HepG2 (cell line): ENCODE measurements at regions not wholly inside any gene's neighbourhood (a gene's known extent, or its start where the extent isn't known, plus 50 kb on each side); places are given as distances from the start of the nearest gene placed in this dataset.

ENCODE experiments used
- ATAC-seq: fragments of 200-7000 bp; cut with Tn5 transposase; 3 replicates; pipeline ENCODE4 v1.9.1; 2020; ENCODE audit warnings: mild to moderate bottlenecking, moderate library complexity
- BruUV-seq: library from RNA; stranded (reverse); fragments of 400-500 nt; replicated peaks from 2 replicates; lab custom pipeline; 2021; lab: Mats Ljungman, UMichigan
- CTCF ChIA-PET: fragments of 300-600 bp; formaldehyde crosslinking; extraction: SDS; loops from one replicate; lab custom pipeline; 2021; ENCODE audit warnings: low total read pairs, inconsistent platforms, low intra/inter-chr PET ratio; lab: Yijun Ruan, JAX
- POLR2A ChIA-PET: fragments of 350-600 bp; sonication (Branson Sonifier 250); formaldehyde crosslinking; loops from one replicate; lab custom pipeline; 2020; ENCODE audit warnings: antibody characterized with exemption, inconsistent platforms; lab: Yijun Ruan, JAX
- DNase-seq: peaks from one replicate; pipeline ENCODE4 v3.0.0-alpha.2; 2015; ENCODE audit warnings: low spot score
- FAIRE-seq: peaks from 3 replicates; lab custom pipeline; 2011; peaks lifted over from hg19 to GRCh38; lab: Jason Lieb, UNC
- H2AFZ ChIP-seq: one replicate; pipeline ENCODE4 v1.6.1; 2011; ENCODE audit warnings: low read length, inconsistent platforms
- H3K27ac ChIP-seq: fragments of 300-600 bp; 3 replicates; pipeline ENCODE4 v1.8.0; 2011; ENCODE audit warnings: mixed run types, mild to moderate bottlenecking, mixed read lengths, low read length, inconsistent platforms; ENCODE audit not compliant: insufficient read depth; ENCODE audit errors: extremely low read length
- H3K27me3 ChIP-seq, 2 experiments: fragments of 200-600 bp in 1 of 2; 2 replicates in 1 of 2; 3 replicates in 1 of 2; pipeline versions ENCODE4 v1.6.0 to v1.8.0; 2011; ENCODE audit warnings: low read length in 2 of 2, mild to moderate bottlenecking in 2 of 2, moderate library complexity in 2 of 2, inconsistent platforms in 1 of 2; ENCODE audit not compliant: insufficient read depth in 2 of 2, control insufficient read depth in 1 of 2
- H3K36me3 ChIP-seq, 2 experiments: fragments of 200-600 bp in 1 of 2; replicated peaks in 1 of 2; 2 replicates in 1 of 2; 3 replicates in 1 of 2; pipeline versions ENCODE4 v1.5.1 to v1.8.0; 2011; ENCODE audit warnings: low read length in 2 of 2, inconsistent platforms in 1 of 2; ENCODE audit not compliant: insufficient read depth in 2 of 2, control insufficient read depth in 1 of 2
- H3K4me1 ChIP-seq: 2 replicates; pipeline ENCODE4 v1.5.1; 2012; ENCODE audit warnings: low read length, inconsistent platforms; ENCODE audit not compliant: insufficient read depth
- H3K4me2 ChIP-seq: 2 replicates; pipeline ENCODE4 v1.6.0; 2011; ENCODE audit warnings: low read depth, low read length, inconsistent platforms
- H3K4me3 ChIP-seq, 3 experiments: fragments of 200-600 bp in 1 of 3; sonication (generic), shearing (Covaris generic) in 1 of 3; replicated peaks in 1 of 3; 2 replicates each; pipeline ENCODE4 v1.5.1; 2011 to 2016; ENCODE audit warnings: low read length in 3 of 3, inconsistent platforms in 2 of 3, low read depth in 2 of 3, mild to moderate bottlenecking in 2 of 3, control low read depth in 1 of 3, mixed read lengths in 1 of 3; ENCODE audit not compliant: insufficient read depth in 1 of 3
- H3K79me2 ChIP-seq: one replicate; pipeline ENCODE4 v1.6.1; 2011; ENCODE audit warnings: low read length, inconsistent platforms; ENCODE audit not compliant: insufficient read depth
- H3K9ac ChIP-seq: 2 replicates; pipeline ENCODE4 v1.6.0; 2011; ENCODE audit warnings: mild to moderate bottlenecking, low read depth, low read length, inconsistent platforms; ENCODE audit not compliant: insufficient read depth
- H3K9me3 ChIP-seq: 2 replicates; pipeline ENCODE4 v1.5.1; 2012; ENCODE audit warnings: mild to moderate bottlenecking, low read length
- H4K20me1 ChIP-seq: 2 replicates; pipeline ENCODE4 v1.6.0; 2011; ENCODE audit warnings: inconsistent platforms, mild to moderate bottlenecking, low read length, moderate library complexity; ENCODE audit not compliant: insufficient read depth
- ZNF12 ChIP-seq: sonication (generic); formaldehyde crosslinking; IDR thresholded peaks from 2 replicates; pipeline ENCODE4 v1.5.0; 2020; ENCODE audit warnings: missing genetic modification reagents
- ZNF337 ChIP-seq: sonication (generic); formaldehyde crosslinking; IDR thresholded peaks from 2 replicates; pipeline ENCODE4 v1.5.1; 2020; ENCODE audit warnings: missing genetic modification reagents, low read depth, mild to moderate bottlenecking, borderline replicate concordance
- WGBS: methylation state at CpG from one replicate; pipeline ENCODE4 v1.1.6; 2017; ENCODE audit warnings: low lambda C conversion rate; 5-methylcytosine and 5-hydroxymethylcytosine counted together
- in situ Hi-C: cut with HindIII; loops from 2 replicates; pipeline ENCODE4 v1.10.0; 2017; ENCODE audit warnings: low pct_unique_long_range_greater_than_20kb; ENCODE audit not compliant: extremely low pct_ligation_motif_present
- intact Hi-C: fragments of 100-400 bp; cut with micrococcal nuclease; formaldehyde crosslinking; loops from one replicate; pipeline ENCODE4 v1.10.0; 2022; ENCODE audit not compliant: unreplicated experiment
- TF ChIP-seq, protein P1 (sequence below): sonication (generic); formaldehyde crosslinking; IDR thresholded peaks from 2 replicates; pipeline ENCODE4 v1.5.1; 2020; ENCODE audit warnings: missing genetic modification reagents, mild to moderate bottlenecking, borderline replicate concordance
- TF ChIP-seq, protein P2 (sequence below): sonication (generic); formaldehyde crosslinking; IDR thresholded peaks from 2 replicates; pipeline ENCODE4 v1.5.0; 2020; ENCODE audit warnings: mild to moderate bottlenecking, missing genetic modification reagents, borderline replicate concordance

DNA sequence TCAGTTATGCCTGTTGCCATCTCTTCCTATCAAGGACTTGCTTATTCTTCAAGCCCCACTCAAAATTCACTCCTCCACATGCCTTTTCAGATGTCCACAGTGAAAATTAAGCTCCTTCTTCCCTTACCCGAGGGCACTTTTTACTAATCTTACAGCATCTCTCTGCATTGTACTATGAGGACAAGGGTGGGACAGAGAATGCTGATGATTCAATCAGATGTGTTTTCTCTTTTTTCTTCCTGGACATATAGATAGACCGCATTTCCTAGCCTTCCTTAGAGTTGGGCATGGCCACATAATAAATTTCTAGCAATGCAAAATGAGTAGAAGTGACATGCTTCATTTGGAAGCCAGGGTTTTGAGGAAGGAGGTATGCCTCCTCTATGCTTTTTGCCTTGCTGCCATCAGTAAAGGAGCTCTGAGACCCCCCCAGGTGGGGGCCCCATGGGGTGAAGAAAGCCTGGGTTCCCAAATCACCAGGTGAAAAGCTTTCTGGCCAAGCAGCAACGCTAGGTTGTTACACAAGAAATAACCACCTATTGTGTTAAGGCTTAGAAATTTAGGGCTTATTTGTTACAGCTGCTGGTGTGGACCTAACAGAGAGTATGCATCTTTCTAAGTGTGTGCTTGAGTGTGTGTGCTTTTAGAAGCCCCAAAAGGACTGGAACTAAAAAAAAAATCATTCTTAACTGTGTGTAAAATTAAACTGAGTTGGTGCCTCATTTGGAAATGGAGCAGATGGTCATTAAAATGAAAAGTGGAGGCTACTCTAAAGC lies 424.5 kb downstream of the STK39 start (continued):
- TF ChIP-seq, protein P1, sequence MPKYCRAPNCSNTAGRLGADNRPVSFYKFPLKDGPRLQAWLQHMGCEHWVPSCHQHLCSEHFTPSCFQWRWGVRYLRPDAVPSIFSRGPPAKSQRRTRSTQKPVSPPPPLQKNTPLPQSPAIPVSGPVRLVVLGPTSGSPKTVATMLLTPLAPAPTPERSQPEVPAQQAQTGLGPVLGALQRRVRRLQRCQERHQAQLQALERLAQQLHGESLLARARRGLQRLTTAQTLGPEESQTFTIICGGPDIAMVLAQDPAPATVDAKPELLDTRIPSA (CRISPR knock-in tag) = no peak
- no peak for TF ChIP-seq ZNF337 (CRISPR knock-in tag)

DNA sequence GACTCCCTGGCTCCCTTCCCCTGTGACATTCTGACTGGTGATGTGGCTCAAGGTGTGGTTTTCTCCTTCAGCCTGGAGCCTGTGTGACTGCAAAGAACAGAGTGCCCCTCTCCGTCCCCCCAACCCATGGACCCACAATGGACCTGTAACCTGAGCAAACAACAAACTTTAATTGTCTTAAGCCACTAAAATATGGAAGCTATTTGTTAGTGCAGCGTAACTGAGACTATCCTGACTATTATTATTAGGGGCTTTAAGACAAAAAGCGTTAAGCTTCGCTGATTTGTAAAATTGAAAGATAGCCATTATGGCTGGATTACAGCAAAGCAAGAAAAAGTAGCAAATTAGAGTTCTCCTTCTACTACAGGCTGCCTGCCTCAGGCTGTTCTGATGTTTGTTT lies 426.9 kb downstream of the STK39 start:
- Histone ChIP-seq H3K4me2 (no peak overlapping the region), H3K4me1 (peaks cover 33% of the 10 kb centered on the region), H3K36me3 (no peaks in the 10 kb centered on the region), H3K27ac (no peak overlapping the region), H4K20me1 (no peaks in the 10 kb centered on the region), H3K9me3 (no peaks in the 10 kb centered on the region), H2AFZ (no peak overlapping the region), H3K27me3 (no peaks in the 10 kb centered on the region), H3K79me2 (no peaks in the 10 kb centered on the region), H3K4me3 (no peak overlapping the region), H3K9ac (no peak overlapping the region)
- DNase-seq (no peak), FAIRE-seq (no peak), ATAC-seq (no peak)
- CTCF ChIA-PET = no interaction called here
- in situ Hi-C loops = no loop called here
- WGBS = 97% methylated on average over 4 of the region's 4 CpGs
- intact Hi-C loops = no loop called here
- POLR2A ChIA-PET = no interaction called here
- peak; percentile 98 for TF ChIP-seq ZNF12
- TF ChIP-seq, protein P2, sequence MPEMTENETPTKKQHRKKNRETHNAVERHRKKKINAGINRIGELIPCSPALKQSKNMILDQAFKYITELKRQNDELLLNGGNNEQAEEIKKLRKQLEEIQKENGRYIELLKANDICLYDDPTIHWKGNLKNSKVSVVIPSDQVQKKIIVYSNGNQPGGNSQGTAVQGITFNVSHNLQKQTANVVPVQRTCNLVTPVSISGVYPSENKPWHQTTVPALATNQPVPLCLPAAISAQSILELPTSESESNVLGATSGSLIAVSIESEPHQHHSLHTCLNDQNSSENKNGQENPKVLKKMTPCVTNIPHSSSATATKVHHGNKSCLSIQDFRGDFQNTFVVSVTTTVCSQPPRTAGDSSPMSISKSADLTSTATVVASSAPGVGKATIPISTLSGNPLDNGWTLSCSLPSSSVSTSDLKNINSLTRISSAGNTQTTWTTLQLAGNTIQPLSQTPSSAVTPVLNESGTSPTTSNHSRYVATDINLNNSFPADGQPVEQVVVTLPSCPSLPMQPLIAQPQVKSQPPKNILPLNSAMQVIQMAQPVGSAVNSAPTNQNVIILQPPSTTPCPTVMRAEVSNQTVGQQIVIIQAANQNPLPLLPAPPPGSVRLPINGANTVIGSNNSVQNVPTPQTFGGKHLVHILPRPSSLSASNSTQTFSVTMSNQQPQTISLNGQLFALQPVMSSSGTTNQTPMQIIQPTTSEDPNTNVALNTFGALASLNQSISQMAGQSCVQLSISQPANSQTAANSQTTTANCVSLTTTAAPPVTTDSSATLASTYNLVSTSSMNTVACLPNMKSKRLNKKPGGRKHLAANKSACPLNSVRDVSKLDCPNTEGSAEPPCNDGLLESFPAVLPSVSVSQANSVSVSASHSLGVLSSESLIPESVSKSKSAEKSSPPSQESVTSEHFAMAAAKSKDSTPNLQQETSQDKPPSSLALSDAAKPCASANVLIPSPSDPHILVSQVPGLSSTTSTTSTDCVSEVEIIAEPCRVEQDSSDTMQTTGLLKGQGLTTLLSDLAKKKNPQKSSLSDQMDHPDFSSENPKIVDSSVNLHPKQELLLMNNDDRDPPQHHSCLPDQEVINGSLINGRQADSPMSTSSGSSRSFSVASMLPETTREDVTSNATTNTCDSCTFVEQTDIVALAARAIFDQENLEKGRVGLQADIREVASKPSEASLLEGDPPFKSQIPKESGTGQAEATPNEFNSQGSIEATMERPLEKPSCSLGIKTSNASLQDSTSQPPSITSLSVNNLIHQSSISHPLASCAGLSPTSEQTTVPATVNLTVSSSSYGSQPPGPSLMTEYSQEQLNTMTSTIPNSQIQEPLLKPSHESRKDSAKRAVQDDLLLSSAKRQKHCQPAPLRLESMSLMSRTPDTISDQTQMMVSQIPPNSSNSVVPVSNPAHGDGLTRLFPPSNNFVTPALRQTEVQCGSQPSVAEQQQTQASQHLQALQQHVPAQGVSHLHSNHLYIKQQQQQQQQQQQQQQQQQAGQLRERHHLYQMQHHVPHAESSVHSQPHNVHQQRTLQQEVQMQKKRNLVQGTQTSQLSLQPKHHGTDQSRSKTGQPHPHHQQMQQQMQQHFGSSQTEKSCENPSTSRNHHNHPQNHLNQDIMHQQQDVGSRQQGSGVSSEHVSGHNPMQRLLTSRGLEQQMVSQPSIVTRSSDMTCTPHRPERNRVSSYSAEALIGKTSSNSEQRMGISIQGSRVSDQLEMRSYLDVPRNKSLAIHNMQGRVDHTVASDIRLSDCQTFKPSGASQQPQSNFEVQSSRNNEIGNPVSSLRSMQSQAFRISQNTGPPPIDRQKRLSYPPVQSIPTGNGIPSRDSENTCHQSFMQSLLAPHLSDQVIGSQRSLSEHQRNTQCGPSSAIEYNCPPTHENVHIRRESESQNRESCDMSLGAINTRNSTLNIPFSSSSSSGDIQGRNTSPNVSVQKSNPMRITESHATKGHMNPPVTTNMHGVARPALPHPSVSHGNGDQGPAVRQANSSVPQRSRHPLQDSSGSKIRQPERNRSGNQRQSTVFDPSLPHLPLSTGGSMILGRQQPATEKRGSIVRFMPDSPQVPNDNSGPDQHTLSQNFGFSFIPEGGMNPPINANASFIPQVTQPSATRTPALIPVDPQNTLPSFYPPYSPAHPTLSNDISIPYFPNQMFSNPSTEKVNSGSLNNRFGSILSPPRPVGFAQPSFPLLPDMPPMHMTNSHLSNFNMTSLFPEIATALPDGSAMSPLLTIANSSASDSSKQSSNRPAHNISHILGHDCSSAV (CRISPR knock-in tag) = no peak
- BruUV-seq = no TSS peak
